A549 (cell line): ENCODE measurements at regions not wholly inside any gene's neighbourhood (a gene's known extent, or its start where the extent isn't known, plus 50 kb on each side); places are given as distances from the start of the nearest gene placed in this dataset.
A peak's percentile ranks its signal among the peaks of the same experiment; 100 is the strongest.

ENCODE experiments used
- ATAC-seq, 2 experiments: fragments of 200-7000 bp in 1 of 2; fragments of >200 bp in 1 of 2; cut with Nextera tagmentation in 1 of 2; cut with Tn5 transposase in 1 of 2; 3 replicates each; pipeline versions ENCODE4 v1.8.0 to v1.9.1; 2018 to 2020; ENCODE audit warnings: mild to moderate bottlenecking in 1 of 2, moderate library complexity in 1 of 2
- CTCF ChIA-PET: fragments of 300-600 bp; sonication (Branson Sonifier 250); formaldehyde crosslinking; extraction: SDS; loops from one replicate; lab custom pipeline; 2021; ENCODE audit warnings: antibody characterized with exemption, inconsistent platforms; lab: Yijun Ruan, JAX
- POLR2A ChIA-PET: fragments of 350-600 bp; formaldehyde crosslinking; extraction: SDS; loops from one replicate; lab custom pipeline; 2021; ENCODE audit warnings: antibody characterized with exemption, inconsistent platforms; lab: Yijun Ruan, JAX
- DNase-seq, 2 experiments: peaks; one replicate each; pipeline versions ENCODE4 v3.0.0 to v3.0.0-alpha.2; 2011 to 2016; ENCODE audit warnings: low read depth in 1 of 2, low spot score in 1 of 2
- FAIRE-seq: peaks from 2 replicates; lab custom pipeline; 2011; peaks lifted over from hg19 to GRCh38; lab: Jason Lieb, UNC
- H3K27ac ChIP-seq, 2 experiments: fragments of >200 bp; sonication (Bioruptor Twin); formaldehyde crosslinking; 3 replicates each; pipeline ENCODE4 v1.5.1; 2016 to 2017
- H3K4me1 ChIP-seq: fragments of >200 bp; sonication (Bioruptor Twin); formaldehyde crosslinking; 3 replicates; pipeline ENCODE4 v1.6.1; 2016
- H3K4me2 ChIP-seq: fragments of >200 bp; sonication (Bioruptor Twin); formaldehyde crosslinking; 3 replicates; pipeline ENCODE4 v1.6.1; 2016
- H3K4me3 ChIP-seq: fragments of >200 bp; sonication (Bioruptor Twin); formaldehyde crosslinking; 3 replicates; pipeline ENCODE4 v1.5.1; 2016
- H3K9me3 ChIP-seq: fragments of >200 bp; sonication (Bioruptor Twin); formaldehyde crosslinking; 3 replicates; pipeline ENCODE4 v1.6.1; 2016
- ATOH8 ChIP-seq: fragments of 250-450 bp; sonication (Bioruptor Pico); IDR thresholded peaks from 2 replicates; pipeline ENCODE4 v1.5.0; 2020; ENCODE audit warnings: low read depth, mild to moderate bottlenecking, moderate library complexity
- CBX8 ChIP-seq: fragments of 200-600 bp; sonication (generic); IDR thresholded peaks from 2 replicates; pipeline ENCODE4 v1.6.1; 2016
- EHMT2 ChIP-seq: fragments of 200-600 bp; sonication (generic); IDR thresholded peaks from 2 replicates; pipeline ENCODE4 v1.6.1; 2016; ENCODE audit warnings: antibody characterized with exemption, low read depth, mild to moderate bottlenecking, moderate library complexity
- ELK1 ChIP-seq: fragments of 150-350 bp; IDR thresholded peaks from 2 replicates; pipeline ENCODE4 v1.6.1; 2014; ENCODE audit warnings: low read depth, mild to moderate bottlenecking, low read length
- EP300 ChIP-seq, 2 experiments: fragments of >200 bp; sonication (Bioruptor Twin); formaldehyde crosslinking; IDR thresholded peaks; 2 replicates in 1 of 2; 3 replicates in 1 of 2; pipeline ENCODE4 v1.6.1; 2016 to 2017
- FOSB ChIP-seq: fragments of 250-450 bp; sonication (Bioruptor Pico); IDR thresholded peaks from 2 replicates; pipeline ENCODE4 v1.5.0; 2020; ENCODE audit warnings: mild to moderate bottlenecking, moderate library complexity
- FOSL2 ChIP-seq, 2 experiments: fragments of 450-650 bp in 1 of 2; fragments of >200 bp in 1 of 2; sonication (Bioruptor Twin) in 1 of 2; formaldehyde crosslinking; IDR thresholded peaks; 2 replicates each; pipeline versions ENCODE4 v1.5.0 to v1.6.1; 2016 to 2020; ENCODE audit warnings: mild to moderate bottlenecking in 1 of 2, moderate library complexity in 1 of 2
- HDAC2 ChIP-seq: fragments of 200-600 bp; sonication (generic); IDR thresholded peaks from 2 replicates; pipeline ENCODE4 v1.6.1; 2016
- HES2 ChIP-seq: fragments of >200 bp; sonication (Bioruptor Twin); formaldehyde crosslinking; IDR thresholded peaks from 2 replicates; pipeline ENCODE4 v1.6.1; 2016
- HEYL ChIP-seq: fragments of 250-450 bp; sonication (Bioruptor Pico); IDR thresholded peaks from 2 replicates; pipeline ENCODE4 v1.8.0; 2021; ENCODE audit warnings: mild to moderate bottlenecking, moderate library complexity
- HOXA7 ChIP-seq: fragments of 250-450 bp; sonication (Bioruptor Pico); IDR thresholded peaks from 2 replicates; pipeline ENCODE4 v1.5.0; 2020; ENCODE audit warnings: mild to moderate bottlenecking, moderate library complexity
- HOXB13 ChIP-seq: fragments of 250-450 bp; sonication (Bioruptor Pico); IDR thresholded peaks from 2 replicates; pipeline ENCODE4 v1.5.0; 2020; ENCODE audit warnings: low read depth, mild to moderate bottlenecking, moderate library complexity
- JUNB ChIP-seq: fragments of >200 bp; sonication (Bioruptor Twin); formaldehyde crosslinking; IDR thresholded peaks from 2 replicates; pipeline ENCODE4 v1.6.1; 2016
- KDM1A ChIP-seq: fragments of 200-600 bp; sonication (generic); IDR thresholded peaks from 2 replicates; pipeline ENCODE4 v1.6.1; 2016; ENCODE audit warnings: low read depth, mild to moderate bottlenecking
- KDM5A ChIP-seq: fragments of 200-600 bp; sonication (generic); IDR thresholded peaks from 2 replicates; pipeline ENCODE4 v1.6.1; 2016; ENCODE audit warnings: antibody characterized with exemption, mild to moderate bottlenecking
- MAX ChIP-seq: IDR thresholded peaks from 2 replicates; pipeline ENCODE4 v1.6.1; 2012
- MYC ChIP-seq: IDR thresholded peaks from 2 replicates; pipeline ENCODE4 v1.6.1; 2012; ENCODE audit warnings: mild to moderate bottlenecking, inconsistent platforms, low read length, improper control_type of control experiment, borderline replicate concordance
- NFE2L2 ChIP-seq: fragments of 150-350 bp; conservative IDR thresholded peaks from 2 replicates; pipeline ENCODE4 v1.6.1; 2014; ENCODE audit warnings: low read length
- PBX3 ChIP-seq: IDR thresholded peaks from 2 replicates; pipeline ENCODE4 v1.6.1; 2012
- RARB ChIP-seq: fragments of 250-450 bp; sonication (Bioruptor Pico); IDR thresholded peaks from 2 replicates; pipeline ENCODE4 v1.8.0; 2021; ENCODE audit warnings: mild to moderate bottlenecking, moderate library complexity
- RFX5 ChIP-seq: fragments of 450-650 bp; IDR thresholded peaks from 2 replicates; pipeline ENCODE4 v1.7.1; 2014; ENCODE audit warnings: antibody characterized with exemption, mild to moderate bottlenecking, moderate library complexity
- SREBF2 ChIP-seq: fragments of 450-650 bp; IDR thresholded peaks from 2 replicates; pipeline ENCODE4 v1.6.1; 2014; ENCODE audit warnings: mild to moderate bottlenecking, moderate library complexity
- TFCP2L1 ChIP-seq: fragments of 250-450 bp; sonication (Bioruptor Pico); IDR thresholded peaks from 2 replicates; pipeline ENCODE4 v1.5.0; 2021; ENCODE audit warnings: mild to moderate bottlenecking
- TP53 ChIP-seq: fragments of 250-450 bp; sonication (Bioruptor Pico); IDR thresholded peaks from 2 replicates; pipeline ENCODE4 v1.5.0; 2021; ENCODE audit warnings: mild to moderate bottlenecking, moderate library complexity
- ZC3H11A ChIP-seq: fragments of 450-650 bp; IDR thresholded peaks from 2 replicates; pipeline ENCODE4 v1.6.1; 2014; ENCODE audit warnings: antibody characterized with exemption, mild to moderate bottlenecking
- ZFP36 ChIP-seq: fragments of 450-650 bp; IDR thresholded peaks from 2 replicates; pipeline ENCODE4 v1.6.1; 2014; ENCODE audit warnings: borderline replicate concordance; ENCODE audit not compliant: partially characterized antibody
- ZNF302 ChIP-seq: fragments of 250-450 bp; sonication (Bioruptor Pico); IDR thresholded peaks from 2 replicates; pipeline ENCODE4 v1.9.0; 2021; ENCODE audit warnings: inconsistent platforms, mild to moderate bottlenecking, moderate library complexity
- ZSCAN20 ChIP-seq: fragments of 250-450 bp; sonication (Bioruptor Pico); IDR thresholded peaks from 2 replicates; pipeline ENCODE4 v1.8.0; 2022; ENCODE audit warnings: mild to moderate bottlenecking, moderate library complexity
- WGBS: methylation state at CpG from one replicate; pipeline ENCODE4 v1.1.6; 2017; ENCODE audit errors: missing lambda C conversion rate; 5-methylcytosine and 5-hydroxymethylcytosine counted together

GRCh38 chr7:47043304-47043703 is 538.6 kb downstream of the TNS3 start (continued):
- no peak for TF ChIP-seq EHMT2
- TF ChIP-seq CBX8 = no peak
- no peak for TF ChIP-seq FOSL2 (IDR thresholded peaks at IDR 0.05)
- no peak for TF ChIP-seq FOSL2 (CRISPR knock-in tag; IDR thresholded peaks at IDR 0.05)
- TF ChIP-seq ZFP36 = no peak
- TF ChIP-seq TFCP2L1 (CRISPR knock-in tag) = no peak
- TF ChIP-seq RFX5 = no peak
- TF ChIP-seq SREBF2 = no peak

- WGBS = 34% methylated on average over 3 of the region's 3 CpGs
Measured at GRCh38 chr7:47042669-47043068, 539.2 kb downstream of the TNS3 start.

GRCh38 chr7:47040795-47041347 is 541.0 kb downstream of the TNS3 start:
- ATAC-seq = no peak
- no peak overlapping the region for H3K4me3 ChIP-seq

More at GRCh38 chr7:47042669-47043068, 539.2 kb downstream of the TNS3 start:
- no peaks in the 10 kb centered on the region for H3K9me3 ChIP-seq
- POLR2A ChIA-PET = no interaction called here
- FAIRE-seq = no peak
- no peak overlapping the region for H3K4me2 ChIP-seq
- no peak overlapping the region for H3K27ac ChIP-seq
- H3K4me3 ChIP-seq = no peak overlapping the region
- DNase-seq = no peak
- no peak for TF ChIP-seq RFX5
- TF ChIP-seq ELK1 = no peak
- TF ChIP-seq MYC = no peak
- no peak for TF ChIP-seq CBX8
- no peak for TF ChIP-seq ZNF302
- H3K4me1 ChIP-seq = no peaks in the 10 kb centered on the region
- no peak for ATAC-seq
- CTCF ChIA-PET = interaction anchor here (1.1 kb wide), 1 partner anchor 12 kb away, joined by 3 read pairs; no protein-coding TSS in a partner anchor

GRCh38 chr7:47039904-47040303 is 542.0 kb downstream of the TNS3 start:
- Histone ChIP-seq H3K4me3 (no peak overlapping the region), H3K27ac (no peak overlapping the region), H3K4me1 (no peaks in the 10 kb centered on the region), H3K4me2 (no peak overlapping the region), H3K9me3 (no peaks in the 10 kb centered on the region)
- ATAC-seq = no peak
- no peak for FAIRE-seq
- ChIA-PET CTCF (no interaction called here), POLR2A (no interaction called here)
- WGBS = 67% methylated on average over 1 of the region's 1 CpG
- no peak for DNase-seq
- no peak for TF ChIP-seq RFX5
- TF ChIP-seq ELK1 = no peak
- no peak for TF ChIP-seq FOSB (CRISPR knock-in tag)
- TF ChIP-seq ZC3H11A = no peak
- TF ChIP-seq JUNB = no peak
- no peak for TF ChIP-seq KDM5A
- TF ChIP-seq EP300 (IDR thresholded peaks at IDR 0.05) = no peak
- no peak for TF ChIP-seq MAX
- TF ChIP-seq TP53 (CRISPR knock-in tag) = no peak
- no peak for TF ChIP-seq ZFP36
- no peak for TF ChIP-seq HOXB13 (CRISPR knock-in tag)
- TF ChIP-seq ATOH8 = no peak
- no peak for TF ChIP-seq MYC
- no peak for TF ChIP-seq ZSCAN20 (CRISPR knock-in tag)
- no peak for TF ChIP-seq HDAC2

More at GRCh38 chr7:47040795-47041347, 541.0 kb downstream of the TNS3 start:
- 74% methylated on average over 10 of the region's 10 CpGs for WGBS
- H3K4me1 ChIP-seq = no peaks in the 10 kb centered on the region
- no peaks in the 10 kb centered on the region for H3K9me3 ChIP-seq
- no peak overlapping the region for H3K27ac ChIP-seq
- ChIA-PET CTCF (no interaction called here), POLR2A (no interaction called here)
- peak in 1 of 2 experiments; percentile 4 for DNase-seq
- TF ChIP-seq PBX3 (no peak), ZFP36 (no peak), TFCP2L1 (CRISPR knock-in tag) (no peak), KDM5A (no peak), HES2 (no peak), NFE2L2 (no peak), HEYL (CRISPR knock-in tag) (no peak), HDAC2 (no peak), HOXA7 (CRISPR knock-in tag) (no peak), RARB (CRISPR knock-in tag) (no peak), ZNF302 (no peak), KDM1A (no peak), CBX8 (no peak)
- FAIRE-seq = no peak
- no peak overlapping the region for H3K4me2 ChIP-seq
